KMS-11 (cell line): ENCODE measurements at regions not wholly inside any gene's neighbourhood (a gene's known extent, or its start where the extent isn't known, plus 50 kb on each side); places are given as distances from the start of the nearest gene placed in this dataset.

Source experiments
- H2AFZ ChIP-seq: fragments of 200-600 bp; sonication (generic); 2 replicates; pipeline ENCODE4 v1.6.1; 2016; ENCODE audit warnings: antibody characterized with exemption, mixed run types, low read depth
- H3K27ac ChIP-seq: fragments of 200-600 bp; sonication (generic); 2 replicates; pipeline ENCODE4 v1.6.1; 2016; ENCODE audit warnings: mild to moderate bottlenecking, mixed run types
- H3K27me3 ChIP-seq: fragments of 200-600 bp; sonication (generic); 2 replicates; pipeline ENCODE4 v1.6.1; 2017; ENCODE audit warnings: mild to moderate bottlenecking, low read depth, mixed run types, moderate library complexity; ENCODE audit not compliant: insufficient read depth
- H3K36me3 ChIP-seq: fragments of 200-600 bp; sonication (generic); 2 replicates; pipeline ENCODE4 v1.6.1; 2017; ENCODE audit warnings: mild to moderate bottlenecking, mixed run types; ENCODE audit not compliant: insufficient read depth
- H3K4me1 ChIP-seq: fragments of 200-600 bp; sonication (generic); 2 replicates; pipeline ENCODE4 v1.6.1; 2016; ENCODE audit warnings: mild to moderate bottlenecking, low read depth, mixed run types; ENCODE audit not compliant: poor library complexity, severe bottlenecking
- H3K4me2 ChIP-seq: fragments of 200-600 bp; sonication (generic); 2 replicates; pipeline ENCODE4 v1.7.0; 2016; ENCODE audit warnings: mild to moderate bottlenecking, mixed run types
- H3K4me3 ChIP-seq: fragments of 200-600 bp; sonication (generic); IDR thresholded peaks from 2 replicates; pipeline ENCODE4 v1.6.1; 2017; ENCODE audit warnings: low read depth, low read length, mixed read lengths; ENCODE audit not compliant: insufficient read depth
- H3K79me2 ChIP-seq: fragments of 200-600 bp; sonication (generic); 2 replicates; pipeline ENCODE4 v1.6.1; 2016; ENCODE audit warnings: low read depth, mixed run types; ENCODE audit not compliant: insufficient read depth
- H3K9ac ChIP-seq: fragments of 200-600 bp; sonication (generic); 2 replicates; pipeline ENCODE4 v1.6.1; 2016; ENCODE audit warnings: mild to moderate bottlenecking, mixed run types
- H4K20me1 ChIP-seq: fragments of 200-600 bp; sonication (generic); 2 replicates; pipeline ENCODE4 v1.6.1; 2016; ENCODE audit warnings: mild to moderate bottlenecking, mixed run types; ENCODE audit not compliant: insufficient read depth
- TF ChIP-seq, protein P1 (sequence below): fragments of 200-600 bp; sonication (generic); conservative IDR thresholded peaks from 2 replicates; pipeline ENCODE4 v1.6.1; 2017; ENCODE audit warnings: low read depth, mild to moderate bottlenecking, antibody characterized with exemption, low read length, moderate library complexity, mixed read lengths

GRCh38 chr5:89041249-89041779, 158.3 kb upstream of the MEF2C start:
- TF ChIP-seq, protein P1, sequence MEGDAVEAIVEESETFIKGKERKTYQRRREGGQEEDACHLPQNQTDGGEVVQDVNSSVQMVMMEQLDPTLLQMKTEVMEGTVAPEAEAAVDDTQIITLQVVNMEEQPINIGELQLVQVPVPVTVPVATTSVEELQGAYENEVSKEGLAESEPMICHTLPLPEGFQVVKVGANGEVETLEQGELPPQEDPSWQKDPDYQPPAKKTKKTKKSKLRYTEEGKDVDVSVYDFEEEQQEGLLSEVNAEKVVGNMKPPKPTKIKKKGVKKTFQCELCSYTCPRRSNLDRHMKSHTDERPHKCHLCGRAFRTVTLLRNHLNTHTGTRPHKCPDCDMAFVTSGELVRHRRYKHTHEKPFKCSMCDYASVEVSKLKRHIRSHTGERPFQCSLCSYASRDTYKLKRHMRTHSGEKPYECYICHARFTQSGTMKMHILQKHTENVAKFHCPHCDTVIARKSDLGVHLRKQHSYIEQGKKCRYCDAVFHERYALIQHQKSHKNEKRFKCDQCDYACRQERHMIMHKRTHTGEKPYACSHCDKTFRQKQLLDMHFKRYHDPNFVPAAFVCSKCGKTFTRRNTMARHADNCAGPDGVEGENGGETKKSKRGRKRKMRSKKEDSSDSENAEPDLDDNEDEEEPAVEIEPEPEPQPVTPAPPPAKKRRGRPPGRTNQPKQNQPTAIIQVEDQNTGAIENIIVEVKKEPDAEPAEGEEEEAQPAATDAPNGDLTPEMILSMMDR, result no peak
- Histone ChIP-seq H3K27me3 (no peaks in the 10 kb centered on the region), H2AFZ (no peak overlapping the region), H3K9ac (no peak overlapping the region), H3K4me2 (no peak overlapping the region), H3K4me3 (no peak overlapping the region), H3K36me3 (no peaks in the 10 kb centered on the region), H3K4me1 (no peaks in the 10 kb centered on the region), H4K20me1 (no peaks in the 10 kb centered on the region), H3K27ac (no peak overlapping the region), H3K79me2 (no peaks in the 10 kb centered on the region)

DNA sequence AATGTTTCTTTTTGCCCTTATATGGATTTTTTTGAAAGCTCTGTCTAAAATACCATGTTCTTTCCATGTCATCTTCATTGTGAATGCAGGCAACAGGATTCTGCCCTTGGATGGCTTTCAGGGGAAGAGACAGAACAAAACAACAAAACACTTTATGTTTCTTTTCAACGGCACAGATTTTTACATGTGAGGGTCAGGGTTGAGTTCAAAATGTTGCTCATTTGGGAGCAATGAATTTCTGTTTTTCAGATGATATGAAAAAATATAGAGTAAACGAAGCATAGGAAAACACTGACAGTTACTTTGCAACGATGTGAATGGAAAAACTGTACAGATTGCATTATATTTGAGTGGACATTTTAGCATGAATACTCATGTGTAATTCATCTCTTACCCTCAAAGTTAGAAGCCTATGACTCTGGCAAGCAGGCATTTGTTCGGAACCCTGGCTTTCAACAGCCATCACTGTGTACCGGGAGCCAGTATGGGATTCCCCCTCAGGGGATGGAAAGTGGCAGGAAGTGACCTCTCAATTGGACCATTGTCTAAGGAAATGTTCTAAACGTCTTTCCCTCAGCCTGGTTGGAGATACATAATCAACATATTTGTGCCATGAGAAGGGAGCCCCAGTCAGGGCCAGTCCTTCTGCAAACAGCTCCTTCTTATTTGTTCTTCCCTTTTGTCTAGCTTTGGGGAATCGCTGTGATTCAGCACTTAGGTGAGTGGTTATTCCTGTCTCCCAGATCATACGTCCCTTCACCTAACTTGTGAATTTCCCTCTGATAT, 153.9 kb upstream of the MEF2C start:
- H4K20me1 ChIP-seq, result no peaks in the 10 kb centered on the region
- H3K79me2 ChIP-seq, result no peaks in the 10 kb centered on the region
- no peak overlapping the region for H3K4me2 ChIP-seq
- H3K4me3 ChIP-seq, result no peak overlapping the region
- H3K27me3 ChIP-seq, result no peaks in the 10 kb centered on the region
- no peak overlapping the region for H3K9ac ChIP-seq
- no peaks in the 10 kb centered on the region for H3K4me1 ChIP-seq
- TF ChIP-seq, protein P1, result no peak
- no peaks in the 10 kb centered on the region for H3K36me3 ChIP-seq
- H3K27ac ChIP-seq, result no peak overlapping the region
- no peak overlapping the region for H2AFZ ChIP-seq

GRCh38 chr5:89036166-89036565, 153.2 kb upstream of the MEF2C start:
- no peaks in the 10 kb centered on the region for H3K27me3 ChIP-seq
- no peak overlapping the region for H3K4me3 ChIP-seq
- H2AFZ ChIP-seq, result no peak overlapping the region
- H3K79me2 ChIP-seq, result no peaks in the 10 kb centered on the region
- H3K9ac ChIP-seq, result no peak overlapping the region
- no peak overlapping the region for H3K4me2 ChIP-seq
- H3K4me1 ChIP-seq, result no peaks in the 10 kb centered on the region
- H3K27ac ChIP-seq, result no peak overlapping the region
- no peaks in the 10 kb centered on the region for H3K36me3 ChIP-seq
- TF ChIP-seq, protein P1, result no peak
- no peaks in the 10 kb centered on the region for H4K20me1 ChIP-seq

- Histone ChIP-seq H3K9ac (no peak overlapping the region), H3K36me3 (no peaks in the 10 kb centered on the region), H3K79me2 (no peaks in the 10 kb centered on the region), H3K4me3 (no peak overlapping the region), H3K4me1 (no peaks in the 10 kb centered on the region), H4K20me1 (no peaks in the 10 kb centered on the region), H3K27ac (no peak overlapping the region), H2AFZ (no peak overlapping the region), H3K4me2 (no peak overlapping the region), H3K27me3 (no peaks in the 10 kb centered on the region)
- TF ChIP-seq, protein P1, result no peak
Measured at GRCh38 chr5:89034588-89034987, 151.6 kb upstream of the MEF2C start.
